Trophoblast cell (in vitro differentiated cells and primary cell): ENCODE measurements at regions not wholly inside any gene's neighbourhood (a gene's known extent, or its start where the extent isn't known, plus 50 kb on each side); places are given as distances from the start of the nearest gene placed in this dataset.

Experiments used
- DNase-seq, 2 donors: peaks; one replicate each; pipeline ENCODE4 v3.0.0-alpha.2; 2016
- H2AFZ ChIP-seq: 2 replicates; pipeline ENCODE4 v1.6.1; 2013; ENCODE audit warnings: low read length, moderate library complexity, mild to moderate bottlenecking; ENCODE audit not compliant: insufficient read depth, poor library complexity
- H2AK5ac ChIP-seq: 2 replicates; pipeline ENCODE4 v1.6.1; 2013; ENCODE audit warnings: mild to moderate bottlenecking, low read length
- H2BK120ac ChIP-seq: 2 replicates; pipeline ENCODE4 v1.6.1; 2013; ENCODE audit warnings: low read length, mild to moderate bottlenecking, moderate library complexity; ENCODE audit not compliant: insufficient read depth, poor library complexity
- H2BK12ac ChIP-seq: 2 replicates; pipeline ENCODE4 v1.6.1; 2013; ENCODE audit warnings: mild to moderate bottlenecking, low read length, moderate library complexity
- H2BK5ac ChIP-seq: 2 replicates; pipeline ENCODE4 v1.6.1; 2013; ENCODE audit warnings: low read length, low read depth, moderate library complexity, mild to moderate bottlenecking; ENCODE audit not compliant: poor library complexity
- H3K14ac ChIP-seq: 2 replicates; pipeline ENCODE4 v1.6.1; 2013; ENCODE audit warnings: mild to moderate bottlenecking, low read length
- H3K18ac ChIP-seq: 2 replicates; pipeline ENCODE4 v1.6.1; 2013; ENCODE audit warnings: mild to moderate bottlenecking, low read length
- H3K23ac ChIP-seq: 2 replicates; pipeline ENCODE4 v1.6.1; 2013; ENCODE audit warnings: low read length
- H3K27ac ChIP-seq: 2 replicates; pipeline ENCODE4 v1.5.1; 2013; ENCODE audit warnings: low read depth, mild to moderate bottlenecking, inconsistent platforms, low read length, moderate library complexity
- H3K27me3 ChIP-seq: 2 replicates; pipeline ENCODE4 v1.6.1; 2013; ENCODE audit warnings: inconsistent platforms, mild to moderate bottlenecking, low read length, moderate library complexity; ENCODE audit not compliant: insufficient read depth
- H3K36me3 ChIP-seq, 2 experiments: 1 replicate in 1 of 2; 2 replicates in 1 of 2; pipeline ENCODE4 v1.6.1; 2013; ENCODE audit warnings: low read length in 2 of 2, mild to moderate bottlenecking in 2 of 2, moderate library complexity in 1 of 2; ENCODE audit not compliant: insufficient read depth in 2 of 2, control insufficient read depth in 1 of 2
- H3K4ac ChIP-seq: 2 replicates; pipeline ENCODE4 v1.6.1; 2013; ENCODE audit warnings: low read depth, mild to moderate bottlenecking, low read length, moderate library complexity
- H3K4me1 ChIP-seq, 2 experiments: 1 replicate in 1 of 2; 2 replicates in 1 of 2; pipeline ENCODE4 v1.6.1; 2013; ENCODE audit warnings: low read length in 2 of 2, mild to moderate bottlenecking in 2 of 2, moderate library complexity in 1 of 2; ENCODE audit not compliant: insufficient read depth in 2 of 2, control insufficient read depth in 1 of 2
- H3K4me2 ChIP-seq: 2 replicates; pipeline ENCODE4 v1.6.1; 2013; ENCODE audit warnings: inconsistent platforms, mild to moderate bottlenecking, low read length, moderate library complexity
- H3K4me3 ChIP-seq: 2 replicates; pipeline ENCODE4 v1.5.1; 2013; ENCODE audit warnings: mild to moderate bottlenecking, low read depth, low read length, inconsistent platforms
- H3K79me1 ChIP-seq: one replicate; pipeline ENCODE4 v1.6.1; 2013; ENCODE audit warnings: low read length
- H3K79me2 ChIP-seq: 2 replicates; pipeline ENCODE4 v1.6.1; 2013; ENCODE audit warnings: low read length, mild to moderate bottlenecking; ENCODE audit not compliant: control insufficient read depth, insufficient read depth, poor library complexity
- H3K9ac ChIP-seq: 2 replicates; pipeline ENCODE4 v1.6.1; 2013; ENCODE audit warnings: mild to moderate bottlenecking, low read length
- H3K9me3 ChIP-seq: 2 replicates; pipeline ENCODE4 v1.6.1; 2013; ENCODE audit warnings: low read depth, mild to moderate bottlenecking, control low read depth, inconsistent platforms, low read length; ENCODE audit not compliant: insufficient read depth
- H4K12ac ChIP-seq: 2 replicates; pipeline ENCODE4 v1.6.1; 2013; ENCODE audit warnings: low read depth, mild to moderate bottlenecking, low read length, moderate library complexity
- H4K8ac ChIP-seq: 2 replicates; pipeline ENCODE4 v1.6.1; 2013; ENCODE audit warnings: low read depth, mild to moderate bottlenecking, low read length, moderate library complexity
- H4K91ac ChIP-seq: one replicate; pipeline ENCODE4 v1.6.1; 2013; ENCODE audit warnings: low read depth, mild to moderate bottlenecking, low read length, moderate library complexity
- WGBS: extraction: QIAGEN DNeasy Blood & Tissue Kit; methylation state at CpG from one replicate; pipeline ENCODE4 v1.1.7; 2013; ENCODE audit warnings: missing lambda C conversion rate; ENCODE audit not compliant: insufficient read length, insufficient coverage; ENCODE audit errors: extremely low coverage; 5-methylcytosine and 5-hydroxymethylcytosine counted together

- no CpG with 5 or more reads among the region's 14 CpGs for WGBS
- H3K9ac ChIP-seq, result no peak overlapping the region
Measured at GRCh38 chr16:86093801-86094750, 195.1 kb downstream of the IRF8 start.

DNA sequence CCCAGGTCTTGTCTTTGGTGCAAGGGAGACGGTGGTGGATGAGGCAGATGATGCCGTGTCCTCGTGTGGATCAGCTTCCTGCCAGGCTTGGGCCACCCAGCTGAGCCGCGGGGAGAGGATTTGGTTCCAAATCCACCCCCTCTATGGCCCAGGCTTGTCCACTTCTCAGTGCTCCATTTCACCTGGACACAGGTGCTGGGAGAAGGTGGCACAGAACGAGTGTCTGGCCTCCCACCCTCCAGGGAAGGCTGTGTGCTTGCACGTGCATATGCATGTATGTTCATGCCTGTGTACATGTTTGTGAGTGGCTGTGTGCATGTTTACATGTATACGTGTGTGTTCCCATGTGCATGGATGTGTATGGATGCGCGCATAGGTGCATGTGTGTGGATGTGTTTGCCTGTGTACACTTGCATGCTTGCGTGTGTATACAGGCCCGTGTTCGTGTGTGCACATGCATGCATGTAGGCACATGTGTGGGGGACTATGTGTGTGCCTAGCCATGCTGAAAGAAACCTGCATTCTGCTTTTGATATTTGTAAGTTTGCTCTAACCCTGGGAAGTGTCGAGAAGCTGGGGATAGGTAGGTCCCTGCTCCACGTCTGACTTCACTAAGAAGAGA, 196.3 kb downstream of the IRF8 start:
- Histone ChIP-seq H3K4me2 (no peak overlapping the region), H3K27me3 (no peaks in the 10 kb centered on the region), H4K8ac (no peak overlapping the region), H3K9ac (no peak overlapping the region), H3K79me1 (no peaks in the 10 kb centered on the region), H2AFZ (no peak overlapping the region), H3K27ac (no peak overlapping the region), H3K18ac (no peak overlapping the region), H3K14ac (no peak overlapping the region), H4K12ac (no peak overlapping the region), H3K9me3 (peaks cover 3% of the 10 kb centered on the region), H2BK12ac (no peak overlapping the region), H3K4ac (no peak overlapping the region), H3K4me1 (no peaks in the 10 kb centered on the region), H2BK5ac (no peak overlapping the region), H4K91ac (no peak overlapping the region), H3K4me3 (no peak overlapping the region), H3K36me3 (no peaks in the 10 kb centered on the region), H2AK5ac (no peak overlapping the region), H3K79me2 (no peaks in the 10 kb centered on the region), H2BK120ac (no peak overlapping the region), H3K23ac (no peak overlapping the region)
- no CpG with 5 or more reads among the region's 15 CpGs for WGBS
- DNase-seq, result no peak

More at GRCh38 chr16:86093801-86094750, 195.1 kb downstream of the IRF8 start:
- Histone ChIP-seq H4K12ac (no peak overlapping the region), H3K4me1 (no peaks in the 10 kb centered on the region), H3K9me3 (peaks cover 3% of the 10 kb centered on the region), H3K23ac (no peak overlapping the region), H3K79me1 (no peaks in the 10 kb centered on the region), H2AK5ac (no peak overlapping the region), H4K91ac (no peak overlapping the region), H3K4me3 (no peak overlapping the region), H2AFZ (no peak overlapping the region), H3K36me3 (no peaks in the 10 kb centered on the region), H2BK5ac (no peak overlapping the region), H3K4ac (no peak overlapping the region), H3K14ac (no peak overlapping the region), H3K4me2 (no peak overlapping the region), H3K27ac (no peak overlapping the region), H2BK12ac (no peak overlapping the region), H3K18ac (no peak overlapping the region), H3K27me3 (no peaks in the 10 kb centered on the region), H3K79me2 (no peaks in the 10 kb centered on the region), H4K8ac (no peak overlapping the region), H2BK120ac (no peak overlapping the region)
- no peak for DNase-seq

DNA sequence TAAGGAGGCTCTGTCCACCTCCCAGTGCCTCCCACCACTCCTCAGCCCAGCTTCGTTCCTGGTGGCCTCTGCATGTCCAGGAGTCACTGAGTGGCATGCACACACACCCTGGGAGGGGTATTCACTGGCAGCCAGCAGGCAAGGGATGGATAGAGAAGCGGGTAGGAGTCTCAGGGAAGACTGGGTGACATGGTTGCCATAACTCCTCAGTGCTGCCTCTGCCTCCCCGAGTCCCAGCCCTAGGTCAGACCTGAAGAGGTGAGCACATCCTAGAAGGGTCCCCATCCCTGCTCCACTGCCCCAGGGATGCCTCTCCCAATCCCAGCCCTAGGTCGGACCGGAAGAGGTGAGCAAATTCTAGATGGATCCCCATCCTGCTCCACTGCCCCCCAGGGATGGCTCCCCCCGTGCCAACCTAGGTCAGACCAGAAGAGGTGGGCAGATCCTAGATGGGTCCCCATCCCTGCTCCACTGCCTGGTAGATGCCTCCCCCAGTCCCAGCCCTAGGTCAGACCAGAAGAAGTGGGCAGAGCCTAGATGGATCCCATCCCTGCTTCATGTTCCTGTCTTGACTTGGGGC, 197.0 kb downstream of the IRF8 start:
- Histone ChIP-seq H2BK120ac (no peak overlapping the region), H3K9me3 (peaks cover 3% of the 10 kb centered on the region), H3K36me3 (no peaks in the 10 kb centered on the region), H3K14ac (no peak overlapping the region), H3K4me2 (no peak overlapping the region), H3K4me3 (no peak overlapping the region), H3K27ac (no peak overlapping the region), H2BK12ac (no peak overlapping the region), H2AK5ac (no peak overlapping the region), H4K8ac (no peak overlapping the region), H3K9ac (no peak overlapping the region), H3K4ac (no peak overlapping the region), H2AFZ (no peak overlapping the region), H3K27me3 (no peaks in the 10 kb centered on the region), H3K18ac (no peak overlapping the region), H3K23ac (no peak overlapping the region), H2BK5ac (no peak overlapping the region), H3K79me2 (no peaks in the 10 kb centered on the region), H4K91ac (no peak overlapping the region), H3K79me1 (no peaks in the 10 kb centered on the region), H3K4me1 (no peaks in the 10 kb centered on the region), H4K12ac (no peak overlapping the region)
- WGBS, result no CpG with 5 or more reads among the region's 6 CpGs
- DNase-seq, result no peak

DNA sequence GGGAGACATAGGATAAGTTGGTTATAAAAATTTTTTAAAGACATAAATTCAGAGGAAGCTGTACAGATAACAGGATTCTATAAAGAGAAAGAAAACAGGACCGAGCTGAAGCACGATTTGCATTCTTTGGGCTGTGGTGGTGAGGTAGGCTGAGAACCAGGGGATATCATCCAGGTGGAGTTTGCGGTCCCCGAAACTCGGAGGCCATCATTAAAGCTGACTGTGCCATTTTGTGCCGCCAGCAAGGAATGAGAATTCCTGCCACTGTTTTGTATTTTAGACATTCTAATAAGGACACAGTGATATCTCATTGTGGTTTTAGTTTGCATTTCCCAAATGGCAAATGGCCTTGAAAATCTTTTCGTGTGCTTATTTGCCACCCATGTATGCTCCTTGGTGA, 197.9 kb downstream of the IRF8 start:
- no CpG with 5 or more reads among the region's 7 CpGs for WGBS
- H3K23ac ChIP-seq, result no peak overlapping the region
- H3K36me3 ChIP-seq, result no peaks in the 10 kb centered on the region
- H3K14ac ChIP-seq, result no peak overlapping the region
- H4K8ac ChIP-seq, result no peak overlapping the region
- H3K4me1 ChIP-seq, result no peaks in the 10 kb centered on the region
- no peak overlapping the region for H2AFZ ChIP-seq
- DNase-seq, result no peak
- H4K12ac ChIP-seq, result no peak overlapping the region
- H4K91ac ChIP-seq, result no peak overlapping the region
- H2BK12ac ChIP-seq, result no peak overlapping the region
- no peak overlapping the region for H3K4me2 ChIP-seq
- peaks cover 3% of the 10 kb centered on the region for H3K9me3 ChIP-seq
- H3K4me3 ChIP-seq, result no peak overlapping the region
- H3K9ac ChIP-seq, result no peak overlapping the region
- H3K79me1 ChIP-seq, result no peaks in the 10 kb centered on the region
- H3K18ac ChIP-seq, result no peak overlapping the region
- H3K27me3 ChIP-seq, result no peaks in the 10 kb centered on the region
- no peak overlapping the region for H3K4ac ChIP-seq
- no peak overlapping the region for H3K27ac ChIP-seq
- H2AK5ac ChIP-seq, result no peak overlapping the region
- H2BK5ac ChIP-seq, result no peak overlapping the region
- no peaks in the 10 kb centered on the region for H3K79me2 ChIP-seq
- H2BK120ac ChIP-seq, result no peak overlapping the region
